ENCODE measurements at regions not wholly inside any gene's neighbourhood (a gene's known extent, or its start where the extent isn't known, plus 50 kb on each side); places are given as distances from the start of the nearest gene placed in this dataset.

GRCh38 chr14:43877351-43877960 is 629.6 kb downstream of the FSCB start:
- Histone ChIP-seq H3K36me3 (ENCODE audit: control insufficient read depth, low read length) (no peaks in the 10 kb centered on the region), H3K9me3 (ENCODE audit: control insufficient read depth, insufficient read depth, low read length) (no peaks in the 10 kb centered on the region), H3K9me2 (replicated peaks; ENCODE audit: control insufficient read depth, low read length) (no peaks in the 10 kb centered on the region), H4K20me1 (ENCODE audit: control insufficient read depth, insufficient read depth, low read depth, low read length) (no peaks in the 10 kb centered on the region), H3K4me3 (ENCODE audit: low read length) (no peak overlapping the region), H3K4me1 (ENCODE audit: control insufficient read depth, low read length) (no peaks in the 10 kb centered on the region), H3K27me3 (ENCODE audit: control insufficient read depth, low read length) (no peaks in the 10 kb centered on the region), H3K27ac (ENCODE audit: low read depth, low read length) (no peak overlapping the region), H3K79me2 (ENCODE audit: control insufficient read depth, low read length) (no peaks in the 10 kb centered on the region), H3K4me2 (ENCODE audit: low read length) (no peak overlapping the region), H3F3A (ENCODE audit: control insufficient read depth, insufficient read depth) (no peaks in the 10 kb centered on the region)
- TF ChIP-seq CTCF (IDR thresholded peaks at IDR 0.05; ENCODE audit: low read depth, low read length, poor library complexity, severe bottlenecking) (no peak), EZH2phosphoT487 (IDR thresholded peaks at IDR 0.05; ENCODE audit: borderline replicate concordance, low read length) (no peak)

DNA sequence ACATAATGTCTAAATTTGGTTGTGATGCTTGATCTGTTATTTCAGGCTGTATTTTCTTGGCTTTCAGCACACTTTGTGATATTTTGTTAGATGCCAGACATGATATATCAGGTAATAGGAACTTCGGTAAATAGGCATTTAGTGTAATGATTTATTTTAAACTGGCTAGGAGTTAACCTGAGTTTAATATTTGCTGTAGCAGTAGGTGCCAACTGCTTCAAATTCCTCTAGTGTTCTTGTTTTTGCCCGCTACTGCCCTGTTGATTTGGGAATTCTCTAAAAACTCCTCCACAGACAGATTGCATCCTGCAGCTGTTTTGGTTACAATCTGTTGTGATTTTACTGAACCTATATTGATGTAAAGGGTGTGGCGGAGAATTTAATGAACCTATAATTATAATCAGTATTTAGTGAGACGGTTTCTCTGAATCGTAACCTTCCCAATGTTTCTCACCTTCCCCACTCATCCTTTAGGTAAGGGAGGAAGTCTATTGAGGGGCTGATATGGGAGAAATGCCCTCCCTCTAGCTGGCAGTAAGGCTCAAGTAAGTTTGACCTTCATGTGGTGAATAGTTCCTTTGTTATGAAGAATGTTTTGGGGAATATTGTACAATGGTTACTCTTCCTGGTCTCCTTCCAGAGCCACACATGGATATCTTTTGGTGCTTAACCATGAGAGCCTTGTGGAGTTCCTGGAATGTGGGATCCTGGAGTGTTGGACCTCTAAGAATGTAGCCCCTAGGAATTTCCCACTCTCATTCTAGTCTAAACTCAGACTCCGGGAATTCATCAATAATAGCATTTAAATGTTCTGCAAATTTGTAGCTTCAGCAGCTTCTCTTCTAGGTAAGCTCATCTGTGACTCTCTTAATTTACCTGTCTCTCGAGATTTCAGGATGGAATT is 634.1 kb downstream of the FSCB start:
- no peaks in the 10 kb centered on the region for H3K36me3 ChIP-seq (ENCODE audit: control insufficient read depth, low read length)
- H3K9me2 ChIP-seq (replicated peaks; ENCODE audit: control insufficient read depth, low read length), result no peaks in the 10 kb centered on the region
- no peak overlapping the region for H3K4me3 ChIP-seq (ENCODE audit: low read length)
- H4K20me1 ChIP-seq (ENCODE audit: control insufficient read depth, insufficient read depth, low read depth, low read length), result no peaks in the 10 kb centered on the region
- no peaks in the 10 kb centered on the region for H3K4me1 ChIP-seq (ENCODE audit: control insufficient read depth, low read length)
- no peaks in the 10 kb centered on the region for H3K79me2 ChIP-seq (ENCODE audit: control insufficient read depth, low read length)
- no peak overlapping the region for H3K27ac ChIP-seq (ENCODE audit: low read depth, low read length)
- no peaks in the 10 kb centered on the region for H3K27me3 ChIP-seq (ENCODE audit: control insufficient read depth, low read length)
- no peak overlapping the region for H3K4me2 ChIP-seq (ENCODE audit: low read length)
- H3F3A ChIP-seq (ENCODE audit: control insufficient read depth, insufficient read depth), result no peaks in the 10 kb centered on the region
- no peaks in the 10 kb centered on the region for H3K9me3 ChIP-seq (ENCODE audit: control insufficient read depth, insufficient read depth, low read length)
- no peak for TF ChIP-seq CTCF (IDR thresholded peaks at IDR 0.05; ENCODE audit: low read depth, low read length, poor library complexity, severe bottlenecking)
- no peak for TF ChIP-seq EZH2phosphoT487 (IDR thresholded peaks at IDR 0.05; ENCODE audit: borderline replicate concordance, low read length)

DNA sequence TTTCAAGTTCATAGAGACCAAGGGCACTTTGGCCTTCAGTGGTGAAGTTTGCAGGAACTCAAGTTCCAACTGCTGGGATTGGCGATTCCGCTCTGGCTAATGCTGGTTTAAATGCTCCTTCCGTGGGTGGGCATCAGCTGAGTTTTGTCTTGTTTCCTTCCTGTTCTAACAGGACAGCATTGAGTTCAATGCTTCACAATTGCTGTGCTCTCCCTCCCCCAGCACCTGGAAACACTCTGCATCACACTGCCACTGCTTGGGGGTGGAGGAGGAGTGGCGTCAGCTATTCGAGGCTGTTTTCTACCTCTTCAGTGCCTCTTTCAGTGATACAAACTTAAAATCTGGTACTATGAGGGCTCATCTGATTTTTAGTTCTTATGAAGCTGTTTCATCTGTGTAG is 634.9 kb downstream of the FSCB start:
- Histone ChIP-seq H3K4me3 (ENCODE audit: low read length) (no peak overlapping the region), H3K4me2 (ENCODE audit: low read length) (no peak overlapping the region), H3K4me1 (ENCODE audit: control insufficient read depth, low read length) (no peaks in the 10 kb centered on the region)

More for the DNA sequence above, 634.9 kb downstream of the FSCB start:
- Histone ChIP-seq H3K36me3 (ENCODE audit: control insufficient read depth, low read length) (no peaks in the 10 kb centered on the region), H3K9me2 (replicated peaks; ENCODE audit: control insufficient read depth, low read length) (no peaks in the 10 kb centered on the region), H3K9me3 (ENCODE audit: control insufficient read depth, insufficient read depth, low read length) (no peaks in the 10 kb centered on the region), H3K27ac (ENCODE audit: low read depth, low read length) (no peak overlapping the region), H4K20me1 (ENCODE audit: control insufficient read depth, insufficient read depth, low read depth, low read length) (no peaks in the 10 kb centered on the region), H3F3A (ENCODE audit: control insufficient read depth, insufficient read depth) (no peaks in the 10 kb centered on the region), H3K27me3 (ENCODE audit: control insufficient read depth, low read length) (no peaks in the 10 kb centered on the region), H3K79me2 (ENCODE audit: control insufficient read depth, low read length) (no peaks in the 10 kb centered on the region)
- TF ChIP-seq EZH2phosphoT487 (IDR thresholded peaks at IDR 0.05; ENCODE audit: borderline replicate concordance, low read length) (no peak), CTCF (IDR thresholded peaks at IDR 0.05; ENCODE audit: low read depth, low read length, poor library complexity, severe bottlenecking) (no peak)
